ENCODE measurements at regions not wholly inside any gene's neighbourhood (a gene's known extent, or its start where the extent isn't known, plus 50 kb on each side); places are given as distances from the start of the nearest gene placed in this dataset.

DNA sequence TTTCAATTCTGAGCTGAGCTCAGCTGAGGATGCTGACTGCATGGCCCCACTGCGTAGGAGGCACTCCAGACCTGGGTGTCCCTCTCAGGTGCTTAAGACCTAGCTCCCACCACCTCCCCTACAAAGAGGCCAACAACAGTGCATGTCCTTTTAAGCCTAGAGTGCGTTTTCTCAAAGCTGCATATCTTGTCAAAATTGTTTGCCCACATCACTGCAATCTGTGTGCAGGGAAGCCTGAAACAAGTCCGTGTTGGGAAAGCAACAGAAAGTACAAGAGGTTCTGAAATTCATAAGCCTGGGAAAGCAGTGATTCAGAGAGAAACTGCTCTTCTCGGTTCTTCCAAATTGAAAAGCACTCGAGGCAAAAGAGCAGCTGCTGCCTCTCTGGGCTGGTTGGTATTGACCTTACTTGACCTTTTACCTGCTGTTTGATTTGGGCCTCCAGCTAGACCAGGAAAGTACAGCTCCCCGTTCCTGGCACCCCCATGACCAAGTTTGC, 238.4 kb downstream of the NR2F1-AS1 start:
- no peak overlapping the region for H3K4me2 ChIP-seq (replicated peaks; ENCODE audit: low read depth, low read length, poor library complexity, severe bottlenecking)
- ATAC-seq (ENCODE audit: low read depth) (no peak), DNase-seq (no peak)
- no peaks in the 10 kb centered on the region for H3K4me1 Mint-ChIP-seq
- intact Hi-C loops (cut with micrococcal nuclease), result no loop called here
- POLR2A ChIA-PET, result no interaction called here
- no peaks in the 10 kb centered on the region for H3K36me3 ChIP-seq (replicated peaks in 1 of 2; ENCODE audit: control extremely low read depth in 1 of 2, control insufficient read depth in 1 of 2, extremely low read depth in 1 of 2, insufficient read depth in 2 of 2, low read length in 1 of 2)
- H3K27ac Mint-ChIP-seq, result no peak overlapping the region
- peaks cover 0 to under 1% (median 0%) of the 10 kb centered on the region in 3 donors for H3K9me3 ChIP-seq (ENCODE audit: control extremely low read depth in 1 of 3, control insufficient read depth in 2 of 3, insufficient read depth in 1 of 3, low read length in 2 of 3)
- no peak overlapping the region for H3K4me3 Mint-ChIP-seq
- no peaks in the 10 kb centered on the region for H3K27me3 Mint-ChIP-seq
- H3K79me2 ChIP-seq (ENCODE audit: control insufficient read depth, insufficient read depth, low read length), result no peaks in the 10 kb centered on the region
- no peak for TF ChIP-seq EZH2 (IDR thresholded peaks at IDR 0.05; ENCODE audit: borderline replicate concordance, insufficient read depth, low read depth, low read length, poor library complexity, severe bottlenecking)
- TF ChIP-seq, protein P1, sequence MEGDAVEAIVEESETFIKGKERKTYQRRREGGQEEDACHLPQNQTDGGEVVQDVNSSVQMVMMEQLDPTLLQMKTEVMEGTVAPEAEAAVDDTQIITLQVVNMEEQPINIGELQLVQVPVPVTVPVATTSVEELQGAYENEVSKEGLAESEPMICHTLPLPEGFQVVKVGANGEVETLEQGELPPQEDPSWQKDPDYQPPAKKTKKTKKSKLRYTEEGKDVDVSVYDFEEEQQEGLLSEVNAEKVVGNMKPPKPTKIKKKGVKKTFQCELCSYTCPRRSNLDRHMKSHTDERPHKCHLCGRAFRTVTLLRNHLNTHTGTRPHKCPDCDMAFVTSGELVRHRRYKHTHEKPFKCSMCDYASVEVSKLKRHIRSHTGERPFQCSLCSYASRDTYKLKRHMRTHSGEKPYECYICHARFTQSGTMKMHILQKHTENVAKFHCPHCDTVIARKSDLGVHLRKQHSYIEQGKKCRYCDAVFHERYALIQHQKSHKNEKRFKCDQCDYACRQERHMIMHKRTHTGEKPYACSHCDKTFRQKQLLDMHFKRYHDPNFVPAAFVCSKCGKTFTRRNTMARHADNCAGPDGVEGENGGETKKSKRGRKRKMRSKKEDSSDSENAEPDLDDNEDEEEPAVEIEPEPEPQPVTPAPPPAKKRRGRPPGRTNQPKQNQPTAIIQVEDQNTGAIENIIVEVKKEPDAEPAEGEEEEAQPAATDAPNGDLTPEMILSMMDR (IDR thresholded peaks at IDR 0.05), result no peak
- no peaks in the 10 kb centered on the region for H3K4me1 ChIP-seq (ENCODE audit: control insufficient read depth in 2 of 2, insufficient read depth in 2 of 2, low read length in 2 of 2)
- no peak overlapping the region for H2AFZ ChIP-seq (ENCODE audit: insufficient read depth, low read depth, low read length, poor library complexity, severe bottlenecking)
- 67% methylated on average over 5 of the region's 6 CpGs for WGBS (ENCODE audit: insufficient coverage)
- CTCF ChIA-PET, result no interaction called here
- H3K27me3 ChIP-seq (replicated peaks in 1 of 4; ENCODE audit: control extremely low read depth in 1 of 4, control insufficient read depth in 3 of 4, insufficient read depth in 4 of 4, low read length in 3 of 4), result no peaks in the 10 kb centered on the region
- no peaks in the 10 kb centered on the region for H4K20me1 ChIP-seq (ENCODE audit: control insufficient read depth, insufficient read depth, low read length, poor library complexity, severe bottlenecking)
- no peak overlapping the region for H3K9ac ChIP-seq (ENCODE audit: low read length)
- H3K27ac ChIP-seq (ENCODE audit: low read length in 2 of 2), result no peak overlapping the region
- no peaks in the 10 kb centered on the region for H3K9me3 Mint-ChIP-seq (ENCODE audit: insufficient read depth)
- no peak overlapping the region for H3K4me3 ChIP-seq (ENCODE audit: control extremely low read depth in 1 of 5, extremely low read depth in 1 of 5, insufficient read depth in 1 of 5, low read depth in 2 of 5, low read length in 4 of 5)

DNA sequence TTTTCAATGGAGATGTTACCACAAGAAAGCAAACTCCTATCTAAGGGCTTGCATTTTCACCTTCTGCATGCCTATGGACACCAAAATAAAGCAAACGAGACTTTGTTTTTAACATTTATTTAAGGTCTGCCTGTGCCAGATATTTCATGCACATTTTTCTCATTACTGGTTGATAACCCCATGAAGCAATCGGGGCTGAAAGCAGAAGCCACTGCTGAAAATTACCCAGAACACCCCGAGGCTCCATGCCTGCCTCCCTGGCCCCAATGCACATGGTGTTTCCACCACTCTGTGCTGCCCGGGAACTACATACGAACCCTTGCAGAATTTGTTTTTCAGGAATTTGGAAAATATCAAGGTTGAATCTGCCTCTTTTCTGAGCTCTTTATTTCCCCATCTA, 240.1 kb downstream of the NR2F1-AS1 start:
- H3K9me3 ChIP-seq (ENCODE audit: control extremely low read depth in 1 of 3, control insufficient read depth in 2 of 3, insufficient read depth in 1 of 3, low read length in 2 of 3), result no peaks in the 10 kb centered on the region
- POLR2A ChIA-PET, result no interaction called here
- 92% methylated on average over 1 of the region's 5 CpGs for WGBS (ENCODE audit: insufficient coverage)
- Mint-ChIP-seq H3K27me3 (no peaks in the 10 kb centered on the region), H3K27ac (no peak overlapping the region), H3K9me3 (ENCODE audit: insufficient read depth) (peaks cover 2% of the 10 kb centered on the region), H3K4me3 (no peak overlapping the region), H3K4me1 (no peaks in the 10 kb centered on the region)
- no peaks in the 10 kb centered on the region for H3K79me2 ChIP-seq (ENCODE audit: control insufficient read depth, insufficient read depth, low read length)
- no peak for ATAC-seq (ENCODE audit: low read depth)
- intact Hi-C loops (cut with micrococcal nuclease), result no loop called here
- H3K4me1 ChIP-seq (ENCODE audit: control insufficient read depth in 2 of 2, insufficient read depth in 2 of 2, low read length in 2 of 2), result no peaks in the 10 kb centered on the region
- no peak overlapping the region for H3K9ac ChIP-seq (ENCODE audit: low read length)
- no peaks in the 10 kb centered on the region for H3K36me3 ChIP-seq (replicated peaks in 1 of 2; ENCODE audit: control extremely low read depth in 1 of 2, control insufficient read depth in 1 of 2, extremely low read depth in 1 of 2, insufficient read depth in 2 of 2, low read length in 1 of 2)
- TF ChIP-seq, protein P1 (IDR thresholded peaks at IDR 0.05), result no peak
- no peak for TF ChIP-seq EZH2 (IDR thresholded peaks at IDR 0.05; ENCODE audit: borderline replicate concordance, insufficient read depth, low read depth, low read length, poor library complexity, severe bottlenecking)
- CTCF ChIA-PET, result no interaction called here
- no peak overlapping the region for H3K27ac ChIP-seq (ENCODE audit: low read length in 2 of 2)
- no peaks in the 10 kb centered on the region for H4K20me1 ChIP-seq (ENCODE audit: control insufficient read depth, insufficient read depth, low read length, poor library complexity, severe bottlenecking)
- no peak overlapping the region for H2AFZ ChIP-seq (ENCODE audit: insufficient read depth, low read depth, low read length, poor library complexity, severe bottlenecking)
- H3K4me2 ChIP-seq (replicated peaks; ENCODE audit: low read depth, low read length, poor library complexity, severe bottlenecking), result no peak overlapping the region
- no peaks in the 10 kb centered on the region for H3K27me3 ChIP-seq (replicated peaks in 1 of 4; ENCODE audit: control extremely low read depth in 1 of 4, control insufficient read depth in 3 of 4, insufficient read depth in 4 of 4, low read length in 3 of 4)
- no peak for DNase-seq
- no peak overlapping the region for H3K4me3 ChIP-seq (ENCODE audit: control extremely low read depth in 1 of 5, extremely low read depth in 1 of 5, insufficient read depth in 1 of 5, low read depth in 2 of 5, low read length in 4 of 5)

Data from B cell (primary cell).